GM21360 (cell line): ENCODE measurements at regions not wholly inside any gene's neighbourhood (a gene's known extent, or its start where the extent isn't known, plus 50 kb on each side); places are given as distances from the start of the nearest gene placed in this dataset.

Experiments
- ATAC-seq: cut with Tn5 transposase; IDR thresholded peaks from one replicate; pipeline ENCODE4 v1.9.1; 2021; ENCODE audit warnings: mild to moderate bottlenecking, moderate library complexity; ENCODE audit not compliant: unreplicated experiment

DNA sequence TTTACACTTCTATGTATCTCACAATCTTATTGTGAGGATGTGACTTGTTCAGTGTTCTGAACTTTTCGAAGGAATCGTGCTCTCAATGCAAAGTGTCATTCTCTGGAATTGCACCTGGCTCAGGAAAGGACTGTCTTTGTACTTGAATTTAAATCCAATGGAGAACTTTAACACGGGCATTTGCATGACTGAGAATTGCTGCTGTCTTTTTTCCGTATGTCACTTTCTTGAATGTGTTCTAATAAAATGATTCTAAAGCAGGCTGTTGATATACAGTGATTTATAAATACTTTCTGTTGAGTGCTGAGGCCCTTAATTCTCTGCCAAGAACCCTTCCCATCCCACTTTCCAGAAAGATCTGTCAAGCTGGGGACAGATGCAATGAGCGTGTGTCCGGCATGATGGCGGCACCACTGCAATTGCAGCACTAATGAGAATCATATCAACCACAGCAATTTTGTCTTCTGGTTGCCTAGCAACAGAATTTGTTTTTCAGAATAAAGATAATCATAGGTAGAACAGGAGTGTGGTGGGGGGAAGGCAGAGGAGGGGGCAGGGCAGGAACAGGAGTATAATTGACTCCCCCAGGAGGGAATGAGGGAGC, 210.6 kb upstream of the UMPS start:
- no peak for ATAC-seq

- no peak for ATAC-seq
These were observed 209.3 kb upstream of the UMPS start for GRCh38 chr3:124520970-124521369.

- ATAC-seq, result no peak
These were observed 208.1 kb upstream of the UMPS start for GRCh38 chr3:124522082-124522625.

GRCh38 chr3:124526601-124527000, 203.7 kb upstream of the UMPS start:
- ATAC-seq, result no peak

DNA sequence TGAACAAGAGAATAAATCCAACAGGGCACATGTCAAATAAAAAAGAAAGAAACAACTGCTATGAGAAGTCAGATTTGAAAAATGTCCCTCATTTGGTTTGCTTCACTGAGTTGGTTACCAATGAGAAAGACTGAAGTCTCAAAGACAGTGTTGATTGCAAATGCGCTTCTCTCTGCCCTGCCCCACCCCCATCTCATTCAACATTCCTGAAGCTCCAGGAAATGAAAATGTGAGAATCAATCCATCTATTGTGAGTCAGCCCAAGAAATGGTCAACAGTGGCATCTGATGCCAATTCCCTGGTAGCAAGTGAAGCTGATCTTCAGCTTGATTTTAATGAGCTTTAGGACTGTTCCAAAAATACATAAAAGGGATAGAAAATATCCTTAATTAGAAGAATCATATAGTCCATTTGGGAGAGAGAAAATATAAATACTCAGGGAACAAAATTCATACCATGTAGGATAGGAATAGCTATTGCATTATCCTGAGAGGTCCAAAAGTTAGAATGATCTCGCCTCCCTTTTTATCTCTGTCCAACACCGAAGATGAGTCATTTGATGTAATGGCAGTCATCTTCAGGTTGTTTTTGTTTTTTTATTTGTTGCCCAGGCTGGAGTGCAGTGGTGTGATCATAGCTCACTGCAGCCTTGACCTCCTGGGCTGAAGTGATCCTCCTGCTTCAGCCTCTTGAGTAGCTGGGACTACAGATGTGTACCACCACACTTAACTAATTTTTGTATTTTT, 200.3 kb upstream of the UMPS start:
- no peak for ATAC-seq

- ATAC-seq, result no peak
These were observed 199.3 kb upstream of the UMPS start for GRCh38 chr3:124530916-124531315.

DNA sequence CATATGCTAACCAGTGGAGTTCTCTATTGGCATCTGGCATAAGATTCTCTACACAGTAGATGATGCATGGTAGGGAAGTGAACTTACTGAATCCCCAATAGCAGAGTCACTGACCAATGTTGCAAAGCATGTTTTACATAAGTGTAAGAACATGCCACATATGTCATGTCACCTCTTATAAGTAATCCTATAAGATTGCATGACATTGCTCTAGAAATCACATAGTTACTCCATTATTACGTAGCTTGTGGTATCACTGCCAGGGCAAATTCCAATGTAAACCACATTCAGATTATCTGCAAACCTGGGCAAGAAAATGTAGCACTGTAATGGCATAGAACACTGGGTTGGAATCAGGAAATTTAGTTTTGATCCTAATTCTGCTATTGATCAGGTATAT, 198.2 kb upstream of the UMPS start:
- ATAC-seq, result no peak

DNA sequence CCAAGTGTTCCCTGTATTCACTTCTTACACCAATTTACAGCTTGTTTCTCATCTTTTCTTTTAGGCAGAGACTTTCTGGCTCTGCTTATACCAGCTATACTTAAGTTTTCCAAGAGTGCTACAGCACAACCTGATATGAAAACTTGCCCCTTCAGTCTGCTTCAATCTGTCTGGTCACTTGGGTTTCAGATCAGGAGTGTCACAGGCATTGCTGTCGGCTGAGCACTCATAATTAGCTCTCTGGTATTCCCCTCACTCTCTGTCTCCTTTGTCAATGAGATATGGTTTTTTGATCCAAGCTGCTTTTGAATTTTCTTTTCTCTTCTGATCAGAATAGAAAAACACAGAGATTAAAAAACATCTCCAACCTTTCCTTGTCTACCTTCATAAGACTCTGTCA, 194.9 kb upstream of the UMPS start:
- ATAC-seq, result no peak

DNA sequence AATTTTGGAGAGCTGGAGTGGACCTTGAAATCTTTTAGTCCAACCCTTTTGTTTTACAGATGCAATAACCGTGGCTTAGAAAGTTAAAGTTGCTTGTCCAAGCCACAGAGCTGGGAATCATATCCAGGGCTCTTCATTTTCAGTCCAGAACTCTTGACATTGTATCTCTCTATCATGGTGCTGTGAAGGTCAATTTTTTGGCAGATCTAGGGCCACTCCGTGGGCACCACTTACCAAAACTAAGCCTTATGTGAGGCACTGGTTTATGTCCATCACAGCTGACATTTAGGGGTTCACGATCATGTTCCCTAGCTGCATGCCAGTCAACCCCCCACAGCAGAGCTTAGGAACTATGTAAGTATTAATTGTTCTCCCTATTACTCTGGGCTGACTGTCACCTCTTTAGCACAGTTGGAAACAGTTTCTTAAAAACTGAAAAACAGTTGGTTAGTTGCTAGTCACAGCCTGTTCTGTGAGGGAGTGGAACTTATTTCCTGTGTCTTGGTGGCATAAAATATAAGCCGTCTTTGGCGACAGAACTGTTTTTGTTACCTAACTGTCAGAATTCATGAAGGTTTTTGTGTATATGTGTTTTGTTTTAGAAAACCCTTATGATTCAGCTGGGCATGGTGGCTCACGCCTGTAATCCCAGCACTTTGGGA, 189.6 kb upstream of the UMPS start:
- no peak for ATAC-seq

DNA sequence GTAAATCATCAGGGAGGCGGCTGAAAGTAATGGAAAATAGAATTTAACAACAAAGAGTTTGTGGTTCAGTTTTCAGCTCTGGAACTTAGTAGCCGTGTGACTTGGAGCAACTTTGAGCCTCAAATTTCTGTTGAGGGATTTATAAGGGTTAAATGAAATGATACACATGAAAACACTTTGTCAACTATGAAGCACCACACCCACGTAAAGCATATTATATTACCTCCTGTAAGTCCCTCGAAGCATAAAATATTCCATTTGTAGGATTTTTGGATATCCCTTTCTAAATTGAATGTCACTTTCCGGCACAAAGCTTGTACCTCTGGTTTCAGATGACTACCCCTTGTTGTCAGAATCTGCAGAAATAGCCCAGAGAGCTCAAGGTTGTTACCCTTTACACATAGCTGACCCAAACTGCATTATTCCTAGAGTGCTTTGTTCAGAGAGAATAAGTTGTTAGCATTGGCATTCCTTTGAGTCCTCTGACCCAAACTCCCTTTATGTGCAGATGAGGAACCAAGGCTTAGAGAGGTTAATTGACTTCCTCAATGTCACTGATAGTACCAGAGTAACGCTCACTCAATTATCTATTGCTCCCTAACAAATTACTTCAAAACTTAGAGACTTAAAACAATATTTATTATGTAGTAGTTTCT, 187.9 kb upstream of the UMPS start:
- no peak for ATAC-seq

DNA sequence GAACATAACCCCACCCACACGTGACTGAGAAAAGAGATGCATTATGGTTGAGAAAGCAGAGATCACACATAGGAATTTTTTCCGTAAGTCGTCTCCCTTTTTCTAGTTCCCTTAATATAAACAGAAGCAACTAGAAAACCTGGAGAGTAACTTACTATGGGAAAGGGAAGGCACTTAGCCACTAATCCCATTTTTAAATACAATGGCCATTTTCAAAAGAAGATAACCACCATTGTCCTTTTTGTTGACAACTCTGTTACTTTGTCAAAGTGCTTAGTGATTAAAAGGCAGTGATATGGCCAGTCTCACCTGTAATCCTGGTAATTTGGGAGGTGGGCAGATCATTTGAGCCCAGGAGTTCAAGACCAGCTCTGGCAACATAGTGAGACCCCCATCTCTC, 184.4 kb upstream of the UMPS start:
- no peak for ATAC-seq

DNA sequence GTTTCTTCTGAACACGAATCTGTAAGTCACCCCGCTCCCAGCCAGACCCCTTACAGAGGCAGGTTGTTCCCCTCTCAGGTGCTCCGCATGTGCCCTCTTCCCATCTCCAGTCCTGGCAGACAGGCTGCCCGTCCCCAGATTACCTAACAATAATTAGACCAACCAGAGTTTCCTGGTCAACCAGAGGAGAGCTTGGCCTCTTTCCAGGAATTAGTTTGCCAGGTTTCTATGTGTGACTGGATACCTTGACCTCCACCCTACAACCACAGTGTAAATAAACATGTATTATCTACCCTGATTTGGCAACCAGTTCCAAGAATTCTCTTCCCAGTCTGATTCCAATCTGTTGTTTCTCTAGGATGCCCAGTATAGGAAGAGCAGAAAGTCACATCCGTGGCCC, 178.0 kb upstream of the UMPS start:
- no peak for ATAC-seq

- ATAC-seq, result no peak
These were observed 177.1 kb upstream of the UMPS start for GRCh38 chr3:124553178-124553577.

DNA sequence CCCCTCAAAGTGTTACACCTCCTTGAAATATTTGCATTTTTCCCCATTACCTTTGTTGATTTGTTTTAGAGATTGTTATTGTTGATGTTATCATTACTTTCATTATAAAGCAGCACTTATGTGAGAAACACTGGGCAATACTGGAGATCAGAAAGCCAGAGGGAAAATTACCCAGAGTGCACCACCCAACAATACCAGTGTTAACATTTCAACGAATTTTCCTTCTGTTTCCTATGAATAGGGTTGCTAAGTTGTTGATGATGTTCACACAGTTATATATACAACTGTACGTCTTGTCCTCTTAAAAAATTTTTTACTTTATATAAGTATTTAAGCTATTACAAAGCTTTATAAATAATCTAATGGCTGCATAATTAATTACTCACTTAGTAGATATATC, 173.6 kb upstream of the UMPS start:
- ATAC-seq, result no peak

DNA sequence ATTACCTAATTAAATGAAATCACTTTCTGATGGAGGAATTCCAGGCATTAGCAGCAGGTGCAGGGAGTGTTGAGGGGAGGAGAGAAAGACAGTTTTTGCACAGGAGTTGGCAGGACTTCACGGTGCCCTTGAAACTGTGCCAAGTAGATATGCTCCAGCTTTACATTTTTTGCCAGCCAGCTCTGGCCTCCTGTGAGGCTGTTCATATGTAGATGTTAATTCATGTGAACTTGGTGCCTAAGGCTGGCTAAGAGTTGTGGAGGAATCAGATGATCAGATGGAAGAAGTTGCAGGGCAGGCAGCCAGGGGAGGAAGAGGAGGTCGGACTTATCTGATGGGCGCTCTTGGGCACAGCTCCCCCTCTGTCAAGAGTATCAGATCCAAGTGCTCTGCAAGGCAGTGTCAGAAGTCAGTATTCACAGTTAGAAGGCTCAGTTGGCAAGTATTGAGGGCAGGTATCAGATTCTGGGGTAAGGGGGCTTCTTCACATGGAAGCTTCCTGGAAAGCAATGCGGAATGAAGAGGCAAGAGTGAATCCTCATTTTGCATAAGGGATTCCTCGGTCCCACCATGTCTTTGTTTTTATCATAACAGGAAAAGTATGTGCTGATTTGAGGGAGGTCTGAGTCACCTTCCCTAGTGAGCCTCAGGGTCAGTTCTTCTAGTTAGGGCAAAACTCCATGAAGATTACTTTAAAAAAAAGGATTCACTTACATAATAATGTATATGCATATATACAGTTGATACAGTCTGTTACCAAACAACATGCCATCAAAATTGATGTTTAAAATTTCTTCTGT, 172.6 kb upstream of the UMPS start:
- ATAC-seq, result no peak

DNA sequence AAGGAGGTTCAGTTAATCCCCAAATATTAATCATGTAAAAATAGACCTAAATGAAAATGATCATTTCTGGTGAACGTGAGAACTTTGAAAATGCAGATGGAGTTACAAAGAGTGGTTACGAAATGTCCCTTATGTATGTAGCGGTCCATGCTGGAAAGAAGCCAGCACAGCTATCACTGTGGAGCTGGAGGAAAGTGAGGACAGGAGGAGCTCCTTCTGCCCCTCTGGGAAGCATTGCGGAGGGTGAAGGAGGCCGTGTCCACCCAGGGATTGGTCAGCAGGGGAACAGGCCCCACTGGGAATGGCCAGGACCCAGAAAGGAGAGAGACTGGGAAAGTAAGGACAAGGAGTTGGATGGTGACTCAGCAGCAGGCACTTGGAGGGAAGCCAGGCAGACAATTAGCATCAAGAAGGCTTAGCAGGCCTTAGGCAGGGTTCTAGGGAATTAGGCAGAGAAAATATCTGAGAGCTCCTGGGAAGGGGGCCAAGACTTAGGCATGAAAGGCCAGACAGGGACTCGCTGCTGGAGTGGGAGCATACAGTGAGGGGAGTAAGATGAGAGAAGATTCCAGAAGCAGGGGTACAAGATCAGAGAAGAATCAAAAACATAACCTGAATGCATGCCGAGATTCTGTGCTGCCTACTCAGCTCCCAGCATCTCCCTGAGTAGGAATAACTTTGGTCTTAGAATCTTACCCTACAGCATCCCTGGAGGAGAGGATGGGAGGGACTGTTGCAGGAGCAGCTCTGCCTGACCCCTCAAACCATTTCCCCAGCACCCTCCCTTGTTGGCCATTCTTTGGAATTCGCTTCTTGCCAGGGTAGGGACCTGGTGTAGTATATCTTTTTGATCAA, 171.0 kb upstream of the UMPS start:
- no peak for ATAC-seq

GRCh38 chr3:124559846-124560574, 170.2 kb upstream of the UMPS start:
- ATAC-seq, result no peak

- no peak for ATAC-seq
These were observed 169.5 kb upstream of the UMPS start for GRCh38 chr3:124560666-124561215.

- no peak for ATAC-seq
These were observed 167.5 kb upstream of the UMPS start for GRCh38 chr3:124562769-124563168.
